ENCODE measurements at regions not wholly inside any gene's neighbourhood (a gene's known extent, or its start where the extent isn't known, plus 50 kb on each side); places are given as distances from the start of the nearest gene placed in this dataset.
"Not testable (repeated sequence)": the region's sequence is repeated elsewhere in the genome, so short reads cannot be mapped to it uniquely, and the experiment has no call there.

- H3K4me1 ChIP-seq (ENCODE audit: control insufficient read depth, low read depth, low read length), result peaks cover 14% of the 10 kb centered on the region
- H3K27me3 ChIP-seq (ENCODE audit: control insufficient read depth, insufficient read depth, low read length), result peaks cover 28% of the 10 kb centered on the region
- no peak overlapping the region for H3K4me3 ChIP-seq (ENCODE audit: low read length)
- H3K27ac ChIP-seq (ENCODE audit: low read length), result no peak overlapping the region
- no peak overlapping the region for H3K9ac ChIP-seq (ENCODE audit: low read length)
- H3K9me3 ChIP-seq (ENCODE audit: control insufficient read depth, low read depth, low read length), result no peaks in the 10 kb centered on the region
- H3K36me3 ChIP-seq (ENCODE audit: control insufficient read depth, low read depth, low read length), result no peaks in the 10 kb centered on the region
Observed at GRCh38 chr17:49898366-49899190, 50.7 kb upstream of the TAC4 start.

- Histone ChIP-seq H3K9ac (ENCODE audit: low read length) (no peak overlapping the region), H3K9me3 (ENCODE audit: control insufficient read depth, low read depth, low read length) (no peaks in the 10 kb centered on the region), H3K27me3 (ENCODE audit: control insufficient read depth, insufficient read depth, low read length) (peaks cover 34% of the 10 kb centered on the region), H3K27ac (ENCODE audit: low read length) (no peak overlapping the region), H3K4me3 (ENCODE audit: low read length) (no peak overlapping the region), H3K4me1 (ENCODE audit: control insufficient read depth, low read depth, low read length) (peaks cover 17% of the 10 kb centered on the region), H3K36me3 (ENCODE audit: control insufficient read depth, low read depth, low read length) (no peaks in the 10 kb centered on the region)
Observed at GRCh38 chr17:49899191-49899485, 51.3 kb upstream of the TAC4 start.

- Histone ChIP-seq H3K27ac (ENCODE audit: low read length) (no peak overlapping the region), H3K27me3 (ENCODE audit: control insufficient read depth, insufficient read depth, low read length) (peaks cover 38% of the 10 kb centered on the region), H3K4me1 (ENCODE audit: control insufficient read depth, low read depth, low read length) (peaks cover 17% of the 10 kb centered on the region), H3K9me3 (ENCODE audit: control insufficient read depth, low read depth, low read length) (no peaks in the 10 kb centered on the region), H3K36me3 (ENCODE audit: control insufficient read depth, low read depth, low read length) (no peaks in the 10 kb centered on the region), H3K9ac (ENCODE audit: low read length) (no peak overlapping the region), H3K4me3 (ENCODE audit: low read length) (no peak overlapping the region)
Observed at GRCh38 chr17:49899588-49899987, 51.7 kb upstream of the TAC4 start.

GRCh38 chr17:49900801-49901200 lies 52.9 kb upstream of the TAC4 start:
- not testable (repeated sequence) for H3K36me3 ChIP-seq (ENCODE audit: control insufficient read depth, low read depth, low read length); H3K4me3 ChIP-seq (ENCODE audit: low read length)
- peaks cover 38% of the 10 kb centered on the region for H3K27me3 ChIP-seq (ENCODE audit: control insufficient read depth, insufficient read depth, low read length)

GRCh38 chr17:49901460-49902331 lies 53.8 kb upstream of the TAC4 start:
- H3K27me3 ChIP-seq (ENCODE audit: control insufficient read depth, insufficient read depth, low read length), result peaks cover 44% of the 10 kb centered on the region
- no peaks in the 10 kb centered on the region for H3K36me3 ChIP-seq (ENCODE audit: control insufficient read depth, low read depth, low read length)
- H3K27ac ChIP-seq (ENCODE audit: low read length), result no peak overlapping the region
- H3K4me3 ChIP-seq (ENCODE audit: low read length), result peak overlapping the region; percentile 20
- no peaks in the 10 kb centered on the region for H3K9me3 ChIP-seq (ENCODE audit: control insufficient read depth, low read depth, low read length)
- H3K9ac ChIP-seq (ENCODE audit: low read length), result no peak overlapping the region
- peaks cover 17% of the 10 kb centered on the region for H3K4me1 ChIP-seq (ENCODE audit: control insufficient read depth, low read depth, low read length)

More at GRCh38 chr17:49900801-49901200, 52.9 kb upstream of the TAC4 start:
- peaks cover 17% of the 10 kb centered on the region for H3K4me1 ChIP-seq (ENCODE audit: control insufficient read depth, low read depth, low read length)
- not testable (repeated sequence) for H3K9me3 ChIP-seq (ENCODE audit: control insufficient read depth, low read depth, low read length); H3K9ac ChIP-seq (ENCODE audit: low read length); H3K27ac ChIP-seq (ENCODE audit: low read length)

- Histone ChIP-seq H3K36me3 (ENCODE audit: control insufficient read depth, low read depth, low read length) (no peaks in the 10 kb centered on the region), H3K4me3 (ENCODE audit: low read length) (no peak overlapping the region), H3K4me1 (ENCODE audit: control insufficient read depth, low read depth, low read length) (peaks cover 17% of the 10 kb centered on the region), H3K27ac (ENCODE audit: low read length) (no peak overlapping the region), H3K9me3 (ENCODE audit: control insufficient read depth, low read depth, low read length) (no peaks in the 10 kb centered on the region), H3K9ac (ENCODE audit: low read length) (no peak overlapping the region), H3K27me3 (ENCODE audit: control insufficient read depth, insufficient read depth, low read length) (peaks cover 62% of the 10 kb centered on the region)
Observed at GRCh38 chr17:49903523-49903922, 55.7 kb upstream of the TAC4 start.

GRCh38 chr17:49904893-49905292 lies 57.0 kb upstream of the TAC4 start:
- H3K27ac ChIP-seq (ENCODE audit: low read length), result no peak overlapping the region
- peaks cover 76% of the 10 kb centered on the region for H3K27me3 ChIP-seq (ENCODE audit: control insufficient read depth, insufficient read depth, low read length)
- no peak overlapping the region for H3K9ac ChIP-seq (ENCODE audit: low read length)
- H3K36me3 ChIP-seq (ENCODE audit: control insufficient read depth, low read depth, low read length), result no peaks in the 10 kb centered on the region
- no peak overlapping the region for H3K4me3 ChIP-seq (ENCODE audit: low read length)
- no peaks in the 10 kb centered on the region for H3K9me3 ChIP-seq (ENCODE audit: control insufficient read depth, low read depth, low read length)
- peaks cover 8% of the 10 kb centered on the region for H3K4me1 ChIP-seq (ENCODE audit: control insufficient read depth, low read depth, low read length)

GRCh38 chr17:49906531-49907136 lies 58.8 kb upstream of the TAC4 start:
- Histone ChIP-seq H3K36me3 (ENCODE audit: control insufficient read depth, low read depth, low read length) (no peaks in the 10 kb centered on the region), H3K4me1 (ENCODE audit: control insufficient read depth, low read depth, low read length) (peaks cover 8% of the 10 kb centered on the region), H3K27me3 (ENCODE audit: control insufficient read depth, insufficient read depth, low read length) (peaks cover 84% of the 10 kb centered on the region)

GRCh38 chr17:49907279-49907678 lies 59.4 kb upstream of the TAC4 start:
- Histone ChIP-seq H3K27ac (ENCODE audit: low read length) (no peak overlapping the region), H3K36me3 (ENCODE audit: control insufficient read depth, low read depth, low read length) (no peaks in the 10 kb centered on the region), H3K9ac (ENCODE audit: low read length) (no peak overlapping the region), H3K4me3 (ENCODE audit: low read length) (no peak overlapping the region), H3K4me1 (ENCODE audit: control insufficient read depth, low read depth, low read length) (peaks cover 8% of the 10 kb centered on the region), H3K27me3 (ENCODE audit: control insufficient read depth, insufficient read depth, low read length) (peaks cover 85% of the 10 kb centered on the region), H3K9me3 (ENCODE audit: control insufficient read depth, low read depth, low read length) (no peaks in the 10 kb centered on the region)

More at GRCh38 chr17:49906531-49907136, 58.8 kb upstream of the TAC4 start:
- Histone ChIP-seq H3K27ac (ENCODE audit: low read length) (no peak overlapping the region), H3K9ac (ENCODE audit: low read length) (no peak overlapping the region), H3K9me3 (ENCODE audit: control insufficient read depth, low read depth, low read length) (no peaks in the 10 kb centered on the region), H3K4me3 (ENCODE audit: low read length) (no peak overlapping the region)

GRCh38 chr17:49908782-49909714 lies 59.9 kb upstream of the DLX4 start:
- H3K36me3 ChIP-seq (ENCODE audit: control insufficient read depth, low read depth, low read length), result no peaks in the 10 kb centered on the region
- H3K9me3 ChIP-seq (ENCODE audit: control insufficient read depth, low read depth, low read length), result no peaks in the 10 kb centered on the region
- H3K4me1 ChIP-seq (ENCODE audit: control insufficient read depth, low read depth, low read length), result peaks cover 6% of the 10 kb centered on the region
- no peak overlapping the region for H3K9ac ChIP-seq (ENCODE audit: low read length)
- peaks cover 74% of the 10 kb centered on the region for H3K27me3 ChIP-seq (ENCODE audit: control insufficient read depth, insufficient read depth, low read length)
- H3K27ac ChIP-seq (ENCODE audit: low read length), result no peak overlapping the region
- no peak overlapping the region for H3K4me3 ChIP-seq (ENCODE audit: low read length)
